ENCODE measurements at regions not wholly inside any gene's neighbourhood (a gene's known extent, or its start where the extent isn't known, plus 50 kb on each side); places are given as distances from the start of the nearest gene placed in this dataset.

- TF ChIP-seq, protein P1, sequence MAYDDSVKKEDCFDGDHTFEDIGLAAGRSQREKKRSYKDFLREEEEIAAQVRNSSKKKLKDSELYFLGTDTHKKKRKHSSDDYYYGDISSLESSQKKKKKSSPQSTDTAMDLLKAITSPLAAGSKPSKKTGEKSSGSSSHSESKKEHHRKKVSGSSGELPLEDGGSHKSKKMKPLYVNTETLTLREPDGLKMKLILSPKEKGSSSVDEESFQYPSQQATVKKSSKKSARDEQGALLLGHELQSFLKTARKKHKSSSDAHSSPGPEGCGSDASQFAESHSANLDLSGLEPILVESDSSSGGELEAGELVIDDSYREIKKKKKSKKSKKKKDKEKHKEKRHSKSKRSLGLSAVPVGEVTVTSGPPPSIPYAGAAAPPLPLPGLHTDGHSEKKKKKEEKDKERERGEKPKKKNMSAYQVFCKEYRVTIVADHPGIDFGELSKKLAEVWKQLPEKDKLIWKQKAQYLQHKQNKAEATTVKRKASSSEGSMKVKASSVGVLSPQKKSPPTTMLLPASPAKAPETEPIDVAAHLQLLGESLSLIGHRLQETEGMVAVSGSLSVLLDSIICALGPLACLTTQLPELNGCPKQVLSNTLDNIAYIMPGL (CRISPR knock-in tag; IDR thresholded peaks at IDR 0.05): no peak
- TF ChIP-seq ELF1 (tag; IDR thresholded peaks at IDR 0.05) (no peak), TCFL5 (CRISPR knock-in tag; conservative IDR thresholded peaks at IDR 0.05) (no peak), CEBPB (tag; IDR thresholded peaks at IDR 0.05) (no peak)
Measured at GRCh38 chr10:16011548-16011947, 151.2 kb upstream of the MINDY3 start (continued).

- DNase-seq (ENCODE audit: extremely low read depth in 1 of 4, low spot score in 3 of 4): no peak
- CTCF ChIA-PET (ENCODE audit: low intra/inter-chr PET ratio): no interaction called here
- Histone ChIP-seq H3K9me1 (ENCODE audit: control insufficient read depth, insufficient read depth, low read length) (no peaks in the 10 kb centered on the region), H3K9ac (ENCODE audit: insufficient read depth in 1 of 2, low read depth in 2 of 2, low read length in 2 of 2) (no peak overlapping the region), H3K4me3 (no peak overlapping the region), H3K4me1 (replicated peaks in 1 of 2; ENCODE audit: control insufficient read depth in 2 of 2, insufficient read depth in 2 of 2, low read length in 2 of 2) (no peaks in the 10 kb centered on the region), H4K20me1 (replicated peaks; ENCODE audit: control insufficient read depth, insufficient read depth, low read length) (no peaks in the 10 kb centered on the region), H3K4me2 (ENCODE audit: insufficient read depth, low read length) (no peak overlapping the region), H3K27ac (ENCODE audit: extremely low read depth, low read depth, low read length) (no peak overlapping the region), H3K36me3 (ENCODE audit: control insufficient read depth, insufficient read depth, low read length) (no peaks in the 10 kb centered on the region), H3K9me3 (replicated peaks; ENCODE audit: control insufficient read depth, insufficient read depth, low read depth, low read length) (no peaks in the 10 kb centered on the region), H2AFZ (ENCODE audit: low read depth, low read length) (no peak overlapping the region), H3K79me2 (ENCODE audit: control insufficient read depth, insufficient read depth, low read length) (no peaks in the 10 kb centered on the region), H3K27me3 (ENCODE audit: control insufficient read depth in 2 of 2, insufficient read depth in 2 of 2, low read length in 2 of 2) (no peaks in the 10 kb centered on the region)
- no peak for ATAC-seq
- in situ Hi-C loops (cut with MboI) (no loop called here), intact Hi-C loops (cut with micrococcal nuclease) (no loop called here)
- no peak for FAIRE-seq
- 0% methylated on average over 3 of the region's 3 CpGs for WGBS (ENCODE audit: insufficient coverage, low coverage, missing lambda C conversion rate)
- POLR2A ChIA-PET: no interaction called here
- BruUV-seq (replicated peaks): no TSS peak
- TF ChIP-seq BRCA1 (IDR thresholded peaks at IDR 0.05) (no peak), BRCA1 (CRISPR knock-in tag; IDR thresholded peaks at IDR 0.05) (no peak), MEF2D (tag; conservative IDR thresholded peaks at IDR 0.05; ENCODE audit: low read depth) (no peak), ZNF24 (IDR thresholded peaks at IDR 0.05) (no peak)
Measured at GRCh38 chr10:16014469-16014868, 154.2 kb upstream of the MINDY3 start.
